ENCODE measurements at regions not wholly inside any gene's neighbourhood (a gene's known extent, or its start where the extent isn't known, plus 50 kb on each side); places are given as distances from the start of the nearest gene placed in this dataset.

DNA sequence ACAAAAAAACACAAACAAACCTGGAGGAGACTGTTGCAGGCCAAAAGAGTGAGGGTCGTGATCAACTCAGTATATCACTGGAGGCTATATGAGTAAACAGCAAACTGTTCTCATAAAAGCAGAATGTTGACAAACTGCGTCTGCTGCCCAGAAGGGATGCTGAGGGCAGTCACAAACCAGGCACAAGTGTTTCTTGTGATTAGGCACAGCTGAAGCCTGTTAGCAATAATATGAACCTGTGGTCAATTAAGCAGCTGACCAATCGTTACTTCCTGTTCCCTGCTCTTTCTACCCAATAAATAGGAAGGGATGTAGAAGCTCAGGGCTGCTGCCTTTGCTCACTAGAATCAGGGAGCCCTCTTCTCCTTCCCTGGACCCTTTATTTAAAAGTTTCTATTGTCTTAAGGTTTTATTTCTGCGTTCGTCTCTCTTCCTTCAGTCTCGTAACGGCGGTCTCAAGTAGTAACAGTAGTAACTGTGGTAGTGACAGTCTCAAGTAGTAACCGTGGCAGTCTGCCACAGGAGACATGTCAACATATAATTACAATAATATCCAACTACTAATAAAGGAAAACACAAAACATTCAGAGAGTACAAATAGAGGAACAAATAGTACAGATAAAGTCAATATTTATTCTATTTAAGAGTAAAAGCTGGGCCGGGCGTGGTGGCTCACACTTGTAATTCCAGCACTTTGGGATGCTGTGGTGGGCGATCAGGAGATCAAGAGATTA, 698.4 kb upstream of the CCDC54 start:
- Histone ChIP-seq H3K27me3 (ENCODE audit: insufficient read depth, insufficient read length) (no peaks in the 10 kb centered on the region), H3K4me1 (ENCODE audit: insufficient read depth, insufficient read length) (no peaks in the 10 kb centered on the region), H3K36me3 (ENCODE audit: insufficient read depth, insufficient read length, low read length) (no peaks in the 10 kb centered on the region), H3K4me3 (ENCODE audit: insufficient read length, low read depth) (no peak overlapping the region), H3K9me3 (ENCODE audit: insufficient read depth, low read length) (no peaks in the 10 kb centered on the region), H3K9ac (ENCODE audit: insufficient read length, low read depth) (no peak overlapping the region)
- no peak for DNase-seq (ENCODE audit: low read depth, low spot score)
- TF ChIP-seq YY1 (IDR thresholded peaks at IDR 0.05; ENCODE audit: insufficient read depth, insufficient read length) (no peak), ZNF274 (IDR thresholded peaks at IDR 0.05; ENCODE audit: low read depth, low read length) (no peak), SUZ12 (IDR thresholded peaks at IDR 0.05; ENCODE audit: extremely low read depth, insufficient read depth, insufficient read length) (no peak)

DNA sequence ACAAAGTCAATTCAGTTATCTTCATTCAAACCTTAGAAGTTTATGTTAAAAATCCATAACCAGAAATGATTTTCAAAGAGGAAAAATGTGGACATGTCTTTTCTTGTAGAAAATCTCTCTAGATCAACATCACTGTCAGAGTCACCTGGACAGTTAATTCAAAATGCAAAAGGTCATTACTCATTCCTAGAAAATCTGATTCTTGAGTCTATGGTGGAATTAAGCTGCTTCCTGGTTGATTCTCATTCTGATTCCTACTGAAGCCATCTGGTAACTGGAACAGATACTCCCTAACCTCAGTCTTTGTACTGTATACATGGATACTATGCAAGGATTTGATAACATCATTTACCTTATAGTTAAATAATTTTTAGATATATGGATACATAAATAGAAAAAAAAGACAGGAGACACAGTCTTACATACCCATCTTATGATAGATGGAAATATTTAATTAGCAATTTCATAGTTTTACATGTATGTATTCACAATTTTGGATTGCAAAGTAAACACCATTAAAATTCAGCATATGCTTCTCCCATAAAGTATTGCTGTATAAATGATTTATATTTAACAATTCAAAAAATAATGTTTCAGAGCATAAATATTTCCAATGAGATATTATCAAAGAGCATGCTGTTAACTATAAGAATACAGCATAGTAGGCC, 693.2 kb upstream of the CCDC54 start:
- no peak for TF ChIP-seq YY1 (IDR thresholded peaks at IDR 0.05; ENCODE audit: insufficient read depth, insufficient read length)
- no peak for TF ChIP-seq SUZ12 (IDR thresholded peaks at IDR 0.05; ENCODE audit: extremely low read depth, insufficient read depth, insufficient read length)
- no peak for TF ChIP-seq ZNF274 (IDR thresholded peaks at IDR 0.05; ENCODE audit: low read depth, low read length)
- no peak for DNase-seq (ENCODE audit: low read depth, low spot score)
- Histone ChIP-seq H3K9me3 (ENCODE audit: insufficient read depth, low read length) (no peaks in the 10 kb centered on the region), H3K27me3 (ENCODE audit: insufficient read depth, insufficient read length) (no peaks in the 10 kb centered on the region), H3K4me1 (ENCODE audit: insufficient read depth, insufficient read length) (no peaks in the 10 kb centered on the region), H3K9ac (ENCODE audit: insufficient read length, low read depth) (no peak overlapping the region), H3K4me3 (ENCODE audit: insufficient read length, low read depth) (no peak overlapping the region), H3K36me3 (ENCODE audit: insufficient read depth, insufficient read length, low read length) (no peaks in the 10 kb centered on the region)

DNA sequence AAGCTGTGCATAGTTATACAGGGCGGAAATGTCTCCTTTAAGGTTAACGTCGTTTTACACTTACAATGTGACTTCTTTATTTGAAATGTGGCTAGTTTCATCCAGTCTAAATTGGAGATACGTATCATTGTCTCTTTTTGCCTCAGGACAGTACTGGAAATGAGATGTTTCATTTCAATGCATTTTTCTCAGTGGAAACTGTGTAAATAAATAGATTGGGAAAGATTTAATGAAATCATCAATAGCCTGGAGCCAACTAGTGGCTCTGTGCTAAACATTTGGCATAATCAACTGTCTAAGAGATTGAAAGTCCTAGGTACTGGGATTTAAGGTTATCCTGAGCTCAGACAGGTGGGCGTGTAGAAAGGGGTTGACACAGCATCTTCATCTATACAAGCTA, 691.5 kb upstream of the CCDC54 start:
- Histone ChIP-seq H3K9ac (ENCODE audit: insufficient read length, low read depth) (no peak overlapping the region), H3K9me3 (ENCODE audit: insufficient read depth, low read length) (no peaks in the 10 kb centered on the region), H3K4me3 (ENCODE audit: insufficient read length, low read depth) (no peak overlapping the region), H3K4me1 (ENCODE audit: insufficient read depth, insufficient read length) (no peaks in the 10 kb centered on the region), H3K27me3 (ENCODE audit: insufficient read depth, insufficient read length) (no peaks in the 10 kb centered on the region), H3K36me3 (ENCODE audit: insufficient read depth, insufficient read length, low read length) (no peaks in the 10 kb centered on the region)
- DNase-seq (ENCODE audit: low read depth, low spot score) = no peak
- TF ChIP-seq YY1 (IDR thresholded peaks at IDR 0.05; ENCODE audit: insufficient read depth, insufficient read length) = no peak

DNA sequence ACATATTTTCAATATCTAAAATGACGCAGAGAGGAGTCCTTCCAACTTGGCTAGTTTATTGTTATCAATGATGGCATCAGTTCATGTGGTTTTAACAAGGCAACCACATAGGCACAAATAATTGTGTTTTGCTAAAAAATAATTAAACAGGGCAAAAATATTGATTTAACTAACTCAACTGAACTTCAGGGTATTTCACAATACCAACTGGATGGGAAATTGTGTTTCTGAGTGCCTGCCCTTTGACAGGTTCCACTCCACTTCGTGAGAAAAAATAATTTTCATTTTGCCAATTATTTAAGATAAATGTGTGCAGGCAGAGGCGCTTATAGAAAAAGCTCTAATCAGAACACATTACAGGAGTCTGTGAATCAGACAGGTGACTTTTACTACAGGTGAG, 689.3 kb upstream of the CCDC54 start:
- Histone ChIP-seq H3K4me1 (ENCODE audit: insufficient read depth, insufficient read length) (no peaks in the 10 kb centered on the region), H3K27me3 (ENCODE audit: insufficient read depth, insufficient read length) (no peaks in the 10 kb centered on the region), H3K9ac (ENCODE audit: insufficient read length, low read depth) (no peak overlapping the region), H3K9me3 (ENCODE audit: insufficient read depth, low read length) (no peaks in the 10 kb centered on the region), H3K36me3 (ENCODE audit: insufficient read depth, insufficient read length, low read length) (no peaks in the 10 kb centered on the region), H3K4me3 (ENCODE audit: insufficient read length, low read depth) (no peak overlapping the region)
- TF ChIP-seq ZNF274 (IDR thresholded peaks at IDR 0.05; ENCODE audit: low read depth, low read length) (no peak), SUZ12 (IDR thresholded peaks at IDR 0.05; ENCODE audit: extremely low read depth, insufficient read depth, insufficient read length) (no peak), YY1 (IDR thresholded peaks at IDR 0.05; ENCODE audit: insufficient read depth, insufficient read length) (no peak)
- DNase-seq (ENCODE audit: low read depth, low spot score) = no peak

DNA sequence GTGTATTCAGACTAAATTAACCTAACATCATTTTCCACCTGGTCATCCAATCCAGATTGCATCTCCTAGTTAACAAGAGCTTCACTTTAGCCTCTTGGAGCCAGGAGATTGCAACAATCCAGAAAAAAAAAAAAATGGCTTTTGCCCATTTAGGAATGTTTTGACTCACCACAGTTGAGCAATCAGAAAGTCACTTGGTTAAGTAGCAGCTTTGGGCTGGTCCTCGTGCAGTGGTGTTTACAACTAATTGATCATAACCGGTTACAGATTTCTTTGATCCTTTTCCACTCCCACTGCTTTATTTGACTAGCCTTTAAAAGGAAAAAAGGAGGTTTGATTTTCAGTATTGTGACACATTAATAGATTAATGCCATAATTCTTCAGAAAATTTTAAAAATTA, 688.8 kb upstream of the CCDC54 start:
- H3K4me1 ChIP-seq (ENCODE audit: insufficient read depth, insufficient read length) = no peaks in the 10 kb centered on the region
- no peak overlapping the region for H3K9ac ChIP-seq (ENCODE audit: insufficient read length, low read depth)
- no peak for DNase-seq (ENCODE audit: low read depth, low spot score)
- H3K27me3 ChIP-seq (ENCODE audit: insufficient read depth, insufficient read length) = no peaks in the 10 kb centered on the region
- no peaks in the 10 kb centered on the region for H3K9me3 ChIP-seq (ENCODE audit: insufficient read depth, low read length)
- no peak overlapping the region for H3K4me3 ChIP-seq (ENCODE audit: insufficient read length, low read depth)
- H3K36me3 ChIP-seq (ENCODE audit: insufficient read depth, insufficient read length, low read length) = no peaks in the 10 kb centered on the region
- TF ChIP-seq SUZ12 (IDR thresholded peaks at IDR 0.05; ENCODE audit: extremely low read depth, insufficient read depth, insufficient read length) (no peak), ZNF274 (IDR thresholded peaks at IDR 0.05; ENCODE audit: low read depth, low read length) (no peak), YY1 (IDR thresholded peaks at IDR 0.05; ENCODE audit: insufficient read depth, insufficient read length) (no peak)

DNA sequence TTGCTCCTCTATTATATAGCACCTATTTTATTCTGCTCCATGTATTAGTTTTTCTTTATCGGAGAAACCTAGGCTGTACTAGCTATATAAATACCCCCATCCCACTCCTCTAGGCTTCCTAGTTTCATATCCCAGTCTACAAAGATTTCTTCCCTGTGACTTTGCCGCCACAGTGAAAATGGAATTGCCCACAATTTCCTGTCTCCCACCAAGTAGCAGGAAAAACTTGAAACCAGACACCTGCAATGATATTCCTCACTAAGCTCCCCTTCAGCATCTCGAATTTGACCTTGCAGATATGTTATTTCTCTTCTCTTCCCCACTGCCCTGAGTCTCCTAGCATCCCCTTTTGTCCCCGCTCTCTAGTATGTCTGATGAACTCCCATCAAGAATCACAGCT, 685.8 kb upstream of the CCDC54 start:
- TF ChIP-seq SUZ12 (IDR thresholded peaks at IDR 0.05; ENCODE audit: extremely low read depth, insufficient read depth, insufficient read length) (no peak), ZNF274 (IDR thresholded peaks at IDR 0.05; ENCODE audit: low read depth, low read length) (no peak), YY1 (IDR thresholded peaks at IDR 0.05; ENCODE audit: insufficient read depth, insufficient read length) (no peak)
- no peaks in the 10 kb centered on the region for H3K4me1 ChIP-seq (ENCODE audit: insufficient read depth, insufficient read length)
- H3K27me3 ChIP-seq (ENCODE audit: insufficient read depth, insufficient read length) = no peaks in the 10 kb centered on the region
- H3K9ac ChIP-seq (ENCODE audit: insufficient read length, low read depth) = no peak overlapping the region
- no peak overlapping the region for H3K4me3 ChIP-seq (ENCODE audit: insufficient read length, low read depth)
- no peaks in the 10 kb centered on the region for H3K36me3 ChIP-seq (ENCODE audit: insufficient read depth, insufficient read length, low read length)
- H3K9me3 ChIP-seq (ENCODE audit: insufficient read depth, low read length) = no peaks in the 10 kb centered on the region
- DNase-seq (ENCODE audit: low read depth, low spot score) = no peak

DNA sequence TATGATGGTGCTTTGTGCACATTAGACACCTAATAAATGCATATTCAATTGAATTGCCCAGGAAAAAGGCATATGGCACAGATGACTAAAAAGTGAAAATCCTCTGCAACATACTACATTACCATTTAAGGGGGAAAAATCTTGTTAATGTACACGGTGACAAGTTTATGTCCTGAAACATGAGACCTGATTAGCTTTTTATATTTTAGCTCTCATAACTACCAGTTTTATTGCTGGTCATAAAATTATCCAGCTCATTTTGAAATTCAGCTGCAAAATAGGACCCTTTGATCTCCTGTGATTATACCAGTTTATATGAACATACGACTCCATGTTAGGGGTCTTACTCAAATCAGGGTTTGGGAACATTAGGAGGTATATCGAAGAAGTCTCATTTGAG, 684.6 kb upstream of the CCDC54 start:
- Histone ChIP-seq H3K27me3 (ENCODE audit: insufficient read depth, insufficient read length) (no peaks in the 10 kb centered on the region), H3K9me3 (ENCODE audit: insufficient read depth, low read length) (no peaks in the 10 kb centered on the region), H3K36me3 (ENCODE audit: insufficient read depth, insufficient read length, low read length) (no peaks in the 10 kb centered on the region), H3K4me1 (ENCODE audit: insufficient read depth, insufficient read length) (no peaks in the 10 kb centered on the region), H3K4me3 (ENCODE audit: insufficient read length, low read depth) (no peak overlapping the region), H3K9ac (ENCODE audit: insufficient read length, low read depth) (no peak overlapping the region)
- DNase-seq (ENCODE audit: low read depth, low spot score) = no peak
- TF ChIP-seq ZNF274 (IDR thresholded peaks at IDR 0.05; ENCODE audit: low read depth, low read length) = no peak
